ENCODE measurements at regions not wholly inside any gene's neighbourhood (a gene's known extent, or its start where the extent isn't known, plus 50 kb on each side); places are given as distances from the start of the nearest gene placed in this dataset.

- Histone ChIP-seq H3K79me2 (ENCODE audit: insufficient read depth, low read length) (no peaks in the 10 kb centered on the region), H3K9me2 (ENCODE audit: low read depth, low read length) (no peaks in the 10 kb centered on the region), H3K27ac (ENCODE audit: low read depth, low read length, poor library complexity, severe bottlenecking) (no peak overlapping the region), H3K36me3 (ENCODE audit: insufficient read depth, low read length) (no peaks in the 10 kb centered on the region), H3K4me3 (ENCODE audit: low read depth, low read length, poor library complexity, severe bottlenecking) (no peak overlapping the region), H4K20me1 (ENCODE audit: insufficient read depth, low read length) (no peaks in the 10 kb centered on the region), H3K9ac (ENCODE audit: low read length) (no peak overlapping the region), H3K4me1 (ENCODE audit: insufficient read depth, low read length, severe bottlenecking) (no peaks in the 10 kb centered on the region), H3F3A (ENCODE audit: insufficient read depth, low read length) (no peaks in the 10 kb centered on the region), H2AFZ (ENCODE audit: low read length) (no peak overlapping the region), H3K4me2 (ENCODE audit: low read length) (no peak overlapping the region), H3K9me3 (ENCODE audit: low read length) (no peaks in the 10 kb centered on the region), H3K27me3 (ENCODE audit: insufficient read depth, low read length) (no peaks in the 10 kb centered on the region)
- TF ChIP-seq EZH2 (IDR thresholded peaks at IDR 0.05; ENCODE audit: borderline replicate concordance, low read length) (no peak), CTCF (IDR thresholded peaks at IDR 0.05; ENCODE audit: low read length) (no peak)
Measured at GRCh38 chr11:115751243-115752015, 247.2 kb upstream of the CADM1 start.

GRCh38 chr11:115745610-115746512, 241.6 kb upstream of the CADM1 start:
- no peak overlapping the region for H2AFZ ChIP-seq (ENCODE audit: low read length)
- no peaks in the 10 kb centered on the region for H3K27me3 ChIP-seq (ENCODE audit: insufficient read depth, low read length)
- no peaks in the 10 kb centered on the region for H3K79me2 ChIP-seq (ENCODE audit: insufficient read depth, low read length)
- no peaks in the 10 kb centered on the region for H3K36me3 ChIP-seq (ENCODE audit: insufficient read depth, low read length)
- H3K4me3 ChIP-seq (ENCODE audit: low read depth, low read length, poor library complexity, severe bottlenecking), result no peak overlapping the region
- TF ChIP-seq CTCF (IDR thresholded peaks at IDR 0.05; ENCODE audit: low read length) (no peak), EZH2 (IDR thresholded peaks at IDR 0.05; ENCODE audit: borderline replicate concordance, low read length) (no peak)
- H3F3A ChIP-seq (ENCODE audit: insufficient read depth, low read length), result no peaks in the 10 kb centered on the region
- H4K20me1 ChIP-seq (ENCODE audit: insufficient read depth, low read length), result no peaks in the 10 kb centered on the region
- H3K4me1 ChIP-seq (ENCODE audit: insufficient read depth, low read length, severe bottlenecking), result no peaks in the 10 kb centered on the region
- no peak overlapping the region for H3K4me2 ChIP-seq (ENCODE audit: low read length)
- H3K9me2 ChIP-seq (ENCODE audit: low read depth, low read length), result no peaks in the 10 kb centered on the region
- no peaks in the 10 kb centered on the region for H3K9me3 ChIP-seq (ENCODE audit: low read length)
- H3K9ac ChIP-seq (ENCODE audit: low read length), result no peak overlapping the region
- H3K27ac ChIP-seq (ENCODE audit: low read depth, low read length, poor library complexity, severe bottlenecking), result no peak overlapping the region

- no peak overlapping the region for H3K4me3 ChIP-seq (ENCODE audit: low read depth, low read length, poor library complexity, severe bottlenecking)
- H3K9ac ChIP-seq (ENCODE audit: low read length), result no peak overlapping the region
- H3K36me3 ChIP-seq (ENCODE audit: insufficient read depth, low read length), result no peaks in the 10 kb centered on the region
- no peaks in the 10 kb centered on the region for H3F3A ChIP-seq (ENCODE audit: insufficient read depth, low read length)
- TF ChIP-seq CTCF (IDR thresholded peaks at IDR 0.05; ENCODE audit: low read length) (no peak), EZH2 (IDR thresholded peaks at IDR 0.05; ENCODE audit: borderline replicate concordance, low read length) (no peak)
- H3K9me3 ChIP-seq (ENCODE audit: low read length), result no peaks in the 10 kb centered on the region
- H3K4me1 ChIP-seq (ENCODE audit: insufficient read depth, low read length, severe bottlenecking), result no peaks in the 10 kb centered on the region
- H3K4me2 ChIP-seq (ENCODE audit: low read length), result no peak overlapping the region
- no peaks in the 10 kb centered on the region for H3K79me2 ChIP-seq (ENCODE audit: insufficient read depth, low read length)
- no peak overlapping the region for H3K27ac ChIP-seq (ENCODE audit: low read depth, low read length, poor library complexity, severe bottlenecking)
- no peaks in the 10 kb centered on the region for H3K9me2 ChIP-seq (ENCODE audit: low read depth, low read length)
- H3K27me3 ChIP-seq (ENCODE audit: insufficient read depth, low read length), result no peaks in the 10 kb centered on the region
- H2AFZ ChIP-seq (ENCODE audit: low read length), result no peak overlapping the region
- H4K20me1 ChIP-seq (ENCODE audit: insufficient read depth, low read length), result no peaks in the 10 kb centered on the region
Measured at GRCh38 chr11:115745066-115745465, 240.9 kb upstream of the CADM1 start.

Measured in OCI-LY1 (cell line).